Fibroblast of the conjunctiva (primary cell): ENCODE measurements at regions not wholly inside any gene's neighbourhood (a gene's known extent, or its start where the extent isn't known, plus 50 kb on each side); places are given as distances from the start of the nearest gene placed in this dataset.

ENCODE experiments used
- DNase-seq: peaks from one replicate; pipeline ENCODE4 v3.0.0-alpha.2; 2010; ENCODE audit warnings: low read depth

- no peak for DNase-seq
Measured at GRCh38 chr2:33775306-33775705, 176.2 kb upstream of the FAM98A start.

GRCh38 chr2:33770023-33770422, 170.9 kb upstream of the FAM98A start:
- DNase-seq, result no peak

GRCh38 chr2:33766175-33766574, 167.1 kb upstream of the FAM98A start:
- DNase-seq, result no peak

- no peak for DNase-seq
Measured at GRCh38 chr2:33765122-33765521, 166.0 kb upstream of the FAM98A start.

- no peak for DNase-seq
Measured at GRCh38 chr2:33764551-33764950, 165.5 kb upstream of the FAM98A start.

- DNase-seq, result no peak
Measured at GRCh38 chr2:33763671-33764310, 164.7 kb upstream of the FAM98A start.

- no peak for DNase-seq
Measured at GRCh38 chr2:33762636-33763035, 163.5 kb upstream of the FAM98A start.

- no peak for DNase-seq
Measured at GRCh38 chr2:33746208-33746800, 147.2 kb upstream of the FAM98A start.

- no peak for DNase-seq
Measured at GRCh38 chr2:33735096-33735495, 136.0 kb upstream of the FAM98A start.

- DNase-seq, result no peak
Measured at GRCh38 chr2:33730804-33731203, 131.7 kb upstream of the FAM98A start.

GRCh38 chr2:33730193-33730592, 131.1 kb upstream of the FAM98A start:
- no peak for DNase-seq

- DNase-seq, result no peak
Measured at GRCh38 chr2:33729353-33729752, 130.3 kb upstream of the FAM98A start.

- DNase-seq, result no peak
Measured at GRCh38 chr2:33728106-33728505, 129.0 kb upstream of the FAM98A start.

GRCh38 chr2:33727361-33728032, 128.4 kb upstream of the FAM98A start:
- no peak for DNase-seq

GRCh38 chr2:33726415-33726814, 127.3 kb upstream of the FAM98A start:
- no peak for DNase-seq

GRCh38 chr2:33723329-33723728, 124.2 kb upstream of the FAM98A start:
- DNase-seq, result no peak

- no peak for DNase-seq
Measured at GRCh38 chr2:33719067-33719466, 120.0 kb upstream of the FAM98A start.

- no peak for DNase-seq
Measured at GRCh38 chr2:33712674-33713073, 113.6 kb upstream of the FAM98A start.

GRCh38 chr2:33709951-33710350, 110.9 kb upstream of the FAM98A start:
- DNase-seq, result no peak

GRCh38 chr2:33707312-33707711, 108.2 kb upstream of the FAM98A start:
- no peak for DNase-seq

- no peak for DNase-seq
Measured at GRCh38 chr2:33706410-33706809, 107.3 kb upstream of the FAM98A start.

- DNase-seq, result no peak
Measured at GRCh38 chr2:33704406-33704855, 105.3 kb upstream of the FAM98A start.

GRCh38 chr2:33696234-33696633, 97.1 kb upstream of the FAM98A start:
- DNase-seq, result no peak

GRCh38 chr2:33694904-33695303, 95.8 kb upstream of the FAM98A start:
- no peak for DNase-seq
